Smooth muscle cell (in vitro differentiated cells): ENCODE measurements at regions not wholly inside any gene's neighbourhood (a gene's known extent, or its start where the extent isn't known, plus 50 kb on each side); places are given as distances from the start of the nearest gene placed in this dataset.

Experiments used
- DNase-seq: peaks from one replicate; lab custom pipeline; 2025; ENCODE audit not compliant: unreplicated experiment; lab: John Stamatoyannopoulos, UW
- H2AFZ ChIP-seq: fragments of 200-600 bp; sonication (generic); 2 replicates; pipeline ENCODE4 v1.6.0; 2016; ENCODE audit warnings: antibody characterized with exemption, low read depth, mild to moderate bottlenecking
- H3F3A ChIP-seq: fragments of 200-600 bp; sonication (generic); 2 replicates; pipeline ENCODE4 v1.6.0; 2017; ENCODE audit warnings: antibody characterized with exemption, low read depth
- H3K27ac ChIP-seq: fragments of 200-600 bp; sonication (generic); 2 replicates; pipeline ENCODE4 v1.5.1; 2016; ENCODE audit warnings: low read depth, mild to moderate bottlenecking
- H3K27me3 ChIP-seq: fragments of 200-600 bp; sonication (generic); 2 replicates; pipeline ENCODE4 v1.6.1; 2016; ENCODE audit warnings: low read depth, mild to moderate bottlenecking
- H3K36me3 ChIP-seq: fragments of 200-600 bp; sonication (generic); 2 replicates; pipeline ENCODE4 v1.5.1; 2016; ENCODE audit warnings: low read depth
- H3K4me1 ChIP-seq: fragments of 200-600 bp; sonication (generic); 2 replicates; pipeline ENCODE4 v1.5.1; 2016; ENCODE audit warnings: low read depth
- H3K4me2 ChIP-seq: fragments of 200-600 bp; sonication (generic); 2 replicates; pipeline ENCODE4 v1.6.0; 2016; ENCODE audit warnings: mild to moderate bottlenecking
- H3K4me3 ChIP-seq: fragments of 200-600 bp; sonication (generic); 2 replicates; pipeline ENCODE4 v1.5.1; 2016; ENCODE audit warnings: mild to moderate bottlenecking
- H3K79me2 ChIP-seq: fragments of 200-600 bp; sonication (generic); 2 replicates; pipeline ENCODE4 v1.6.0; 2016; ENCODE audit warnings: low read depth, mild to moderate bottlenecking
- H3K9ac ChIP-seq: fragments of 200-600 bp; sonication (generic); 2 replicates; pipeline ENCODE4 v1.6.0; 2016; ENCODE audit warnings: low read depth
- H3K9me3 ChIP-seq: fragments of 200-600 bp; sonication (generic); replicated peaks from 2 replicates; pipeline ENCODE4 v1.5.1; 2016; ENCODE audit warnings: low read depth
- H4K20me1 ChIP-seq: fragments of 200-600 bp; sonication (generic); 2 replicates; pipeline ENCODE4 v1.6.0; 2016; ENCODE audit warnings: low read depth
- WGBS: methylation state at CpG from one replicate; pipeline ENCODE4 v1.1.7; 2016; ENCODE audit warnings: low lambda C conversion rate; 5-methylcytosine and 5-hydroxymethylcytosine counted together
- TF ChIP-seq, protein P1 (sequence below): fragments of 200-600 bp; sonication (generic); IDR thresholded peaks from 2 replicates; pipeline ENCODE4 v1.5.1; 2017; ENCODE audit warnings: borderline replicate concordance, mild to moderate bottlenecking, antibody characterized with exemption; ENCODE audit not compliant: insufficient read depth, poor library complexity, severe bottlenecking

DNA sequence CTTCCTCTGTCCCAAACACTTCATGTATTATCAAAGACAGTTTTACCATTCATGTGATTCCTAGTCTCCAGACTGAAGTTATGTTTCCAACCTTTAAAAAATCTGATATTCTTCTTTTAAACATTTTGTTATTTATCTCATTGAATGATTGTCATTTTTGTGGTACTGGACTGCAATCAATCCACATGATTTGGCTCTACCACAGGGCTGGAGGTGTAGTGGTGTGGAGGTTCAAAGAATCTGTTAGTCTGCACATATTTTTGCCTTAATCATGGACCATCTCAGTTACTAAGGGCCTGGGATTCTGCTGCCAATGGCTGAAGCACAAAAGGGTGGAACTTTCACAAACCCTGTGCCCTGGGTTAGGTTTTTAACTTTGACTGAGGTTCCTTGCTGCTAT is 164.1 kb upstream of the JAG1 start:
- H3K4me1 ChIP-seq = no peaks in the 10 kb centered on the region
- no peak overlapping the region for H3K4me3 ChIP-seq
- no peaks in the 10 kb centered on the region for H3K36me3 ChIP-seq
- H4K20me1 ChIP-seq = no peaks in the 10 kb centered on the region
- H3K4me2 ChIP-seq = no peak overlapping the region
- no peaks in the 10 kb centered on the region for H3K9me3 ChIP-seq
- H3K9ac ChIP-seq = no peak overlapping the region
- no peak overlapping the region for H3K27ac ChIP-seq
- no peak overlapping the region for H2AFZ ChIP-seq
- H3K27me3 ChIP-seq = no peaks in the 10 kb centered on the region
- no peaks in the 10 kb centered on the region for H3F3A ChIP-seq
- DNase-seq = no peak
- H3K79me2 ChIP-seq = no peaks in the 10 kb centered on the region
- TF ChIP-seq, protein P1, sequence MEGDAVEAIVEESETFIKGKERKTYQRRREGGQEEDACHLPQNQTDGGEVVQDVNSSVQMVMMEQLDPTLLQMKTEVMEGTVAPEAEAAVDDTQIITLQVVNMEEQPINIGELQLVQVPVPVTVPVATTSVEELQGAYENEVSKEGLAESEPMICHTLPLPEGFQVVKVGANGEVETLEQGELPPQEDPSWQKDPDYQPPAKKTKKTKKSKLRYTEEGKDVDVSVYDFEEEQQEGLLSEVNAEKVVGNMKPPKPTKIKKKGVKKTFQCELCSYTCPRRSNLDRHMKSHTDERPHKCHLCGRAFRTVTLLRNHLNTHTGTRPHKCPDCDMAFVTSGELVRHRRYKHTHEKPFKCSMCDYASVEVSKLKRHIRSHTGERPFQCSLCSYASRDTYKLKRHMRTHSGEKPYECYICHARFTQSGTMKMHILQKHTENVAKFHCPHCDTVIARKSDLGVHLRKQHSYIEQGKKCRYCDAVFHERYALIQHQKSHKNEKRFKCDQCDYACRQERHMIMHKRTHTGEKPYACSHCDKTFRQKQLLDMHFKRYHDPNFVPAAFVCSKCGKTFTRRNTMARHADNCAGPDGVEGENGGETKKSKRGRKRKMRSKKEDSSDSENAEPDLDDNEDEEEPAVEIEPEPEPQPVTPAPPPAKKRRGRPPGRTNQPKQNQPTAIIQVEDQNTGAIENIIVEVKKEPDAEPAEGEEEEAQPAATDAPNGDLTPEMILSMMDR = no peak

DNA sequence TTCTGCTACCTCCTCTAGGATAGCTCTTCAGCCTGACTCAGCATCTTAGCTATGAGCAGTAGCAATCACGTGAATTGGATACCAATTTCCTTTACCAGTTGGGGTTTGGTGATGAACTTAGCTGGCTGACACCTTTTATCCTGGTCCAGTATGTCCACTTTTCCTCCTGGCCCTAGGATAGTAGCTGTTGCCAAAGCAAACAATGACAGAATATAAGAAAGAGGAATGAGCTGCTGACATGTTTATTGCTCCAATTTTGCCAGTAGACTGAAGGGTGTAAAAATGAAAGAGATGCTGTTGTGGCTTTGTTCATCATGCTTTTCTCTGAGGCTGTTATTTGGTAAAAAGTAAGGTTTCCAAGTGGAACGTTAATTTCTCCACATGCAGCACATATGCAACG is 168.3 kb upstream of the JAG1 start:
- 71% methylated on average over 3 of the region's 3 CpGs for WGBS
- peak overlapping the region; percentile 45 for H3K27ac ChIP-seq
- H3K4me3 ChIP-seq = no peak overlapping the region
- H3K36me3 ChIP-seq = no peaks in the 10 kb centered on the region
- H3K27me3 ChIP-seq = no peaks in the 10 kb centered on the region
- no peak overlapping the region for H3K4me2 ChIP-seq
- TF ChIP-seq, protein P1 = no peak
- no peak overlapping the region for H3K9ac ChIP-seq
- H3F3A ChIP-seq = no peaks in the 10 kb centered on the region
- H3K79me2 ChIP-seq = no peaks in the 10 kb centered on the region
- no peaks in the 10 kb centered on the region for H3K4me1 ChIP-seq
- no peaks in the 10 kb centered on the region for H4K20me1 ChIP-seq
- H2AFZ ChIP-seq = no peak overlapping the region
- DNase-seq = no peak
- H3K9me3 ChIP-seq = no peaks in the 10 kb centered on the region

DNA sequence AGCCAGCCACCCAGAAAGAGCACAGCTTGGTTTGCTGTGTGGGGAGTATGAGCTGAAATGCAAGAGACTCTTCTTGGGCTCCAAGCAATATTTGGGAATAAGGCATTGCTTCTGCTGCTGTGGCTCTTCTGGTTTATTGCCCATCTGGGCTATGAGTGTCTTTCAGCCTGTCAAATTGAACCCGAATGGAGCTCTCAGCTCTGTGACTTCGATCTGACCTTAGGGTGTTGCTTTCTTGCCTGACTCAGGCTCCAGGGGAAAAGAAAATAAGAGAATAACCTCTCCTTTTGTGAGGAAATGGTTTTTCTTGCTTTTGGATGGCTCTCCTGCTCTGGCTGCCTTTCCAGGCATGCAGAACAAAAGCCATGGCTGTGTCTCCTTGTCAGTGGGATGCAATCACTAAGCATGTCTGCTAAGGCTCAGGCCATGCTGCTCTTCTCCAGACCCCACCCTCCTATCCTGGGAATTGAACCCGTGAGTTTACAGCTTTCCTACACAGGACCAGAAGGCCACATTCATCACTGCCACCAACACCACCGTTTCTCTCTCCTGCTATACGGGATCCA is 169.4 kb upstream of the JAG1 start:
- Histone ChIP-seq H3K27ac (no peak overlapping the region), H3K36me3 (no peaks in the 10 kb centered on the region), H3K4me2 (no peak overlapping the region), H3K9me3 (no peaks in the 10 kb centered on the region), H3F3A (no peaks in the 10 kb centered on the region), H3K4me1 (no peaks in the 10 kb centered on the region), H4K20me1 (no peaks in the 10 kb centered on the region), H3K79me2 (no peaks in the 10 kb centered on the region), H3K27me3 (no peaks in the 10 kb centered on the region), H3K9ac (no peak overlapping the region), H3K4me3 (no peak overlapping the region), H2AFZ (no peak overlapping the region)
- TF ChIP-seq, protein P1 = no peak
- DNase-seq = no peak
- WGBS = 86% methylated on average over 5 of the region's 5 CpGs

DNA sequence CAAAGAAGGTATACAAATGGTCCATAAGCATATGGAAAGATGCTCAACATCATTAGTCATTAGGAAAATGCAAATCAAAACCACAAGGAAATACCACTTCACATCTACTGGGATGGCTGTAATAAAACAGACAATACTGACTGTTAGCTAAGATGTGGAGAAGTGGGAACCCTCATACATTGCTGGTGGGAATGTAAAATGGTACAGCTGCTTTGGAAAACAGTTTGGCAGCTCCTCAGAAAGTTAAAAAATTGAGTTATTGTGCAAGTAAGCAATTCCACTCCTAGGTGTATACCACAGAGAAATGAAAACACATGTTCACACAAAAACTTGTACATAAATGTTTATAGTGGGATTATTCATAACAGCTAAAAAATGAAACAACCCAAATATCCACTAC is 173.0 kb upstream of the JAG1 start:
- Histone ChIP-seq H3K4me2 (no peak overlapping the region), H2AFZ (no peak overlapping the region), H3K9ac (no peak overlapping the region), H3K9me3 (no peaks in the 10 kb centered on the region), H3K4me3 (no peak overlapping the region), H3K4me1 (no peaks in the 10 kb centered on the region), H4K20me1 (no peaks in the 10 kb centered on the region), H3K27ac (no peak overlapping the region), H3K36me3 (no peaks in the 10 kb centered on the region), H3K27me3 (no peaks in the 10 kb centered on the region), H3F3A (peaks cover 6% of the 10 kb centered on the region), H3K79me2 (no peaks in the 10 kb centered on the region)
- TF ChIP-seq, protein P1 = no peak
- DNase-seq = no peak
